GM18867 (cell line): ENCODE measurements at regions not wholly inside any gene's neighbourhood (a gene's known extent, or its start where the extent isn't known, plus 50 kb on each side); places are given as distances from the start of the nearest gene placed in this dataset.

Source experiments
- ATAC-seq: cut with Tn5 transposase; IDR thresholded peaks from one replicate; pipeline ENCODE4 v1.9.1; 2021; ENCODE audit warnings: mild to moderate bottlenecking, moderate library complexity; ENCODE audit not compliant: unreplicated experiment

DNA sequence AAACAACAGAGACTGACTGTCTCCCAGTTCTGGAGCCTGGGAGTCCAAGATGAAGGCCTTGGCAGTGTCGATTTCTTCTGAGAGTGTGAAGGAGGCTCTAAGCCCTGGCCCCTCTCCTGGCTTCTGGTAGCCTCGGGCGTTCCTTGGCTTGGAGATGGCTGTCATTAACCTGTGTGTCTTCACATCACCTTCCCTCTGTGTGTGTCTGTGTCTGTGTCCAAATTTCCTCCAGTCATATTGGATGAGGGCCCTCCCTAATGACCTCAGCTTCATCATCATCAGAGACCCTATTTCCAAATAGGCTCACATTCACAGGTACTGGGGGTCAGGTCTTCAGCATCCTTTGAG is 138.3 kb downstream of the TOMM20 start:
- no peak for ATAC-seq

DNA sequence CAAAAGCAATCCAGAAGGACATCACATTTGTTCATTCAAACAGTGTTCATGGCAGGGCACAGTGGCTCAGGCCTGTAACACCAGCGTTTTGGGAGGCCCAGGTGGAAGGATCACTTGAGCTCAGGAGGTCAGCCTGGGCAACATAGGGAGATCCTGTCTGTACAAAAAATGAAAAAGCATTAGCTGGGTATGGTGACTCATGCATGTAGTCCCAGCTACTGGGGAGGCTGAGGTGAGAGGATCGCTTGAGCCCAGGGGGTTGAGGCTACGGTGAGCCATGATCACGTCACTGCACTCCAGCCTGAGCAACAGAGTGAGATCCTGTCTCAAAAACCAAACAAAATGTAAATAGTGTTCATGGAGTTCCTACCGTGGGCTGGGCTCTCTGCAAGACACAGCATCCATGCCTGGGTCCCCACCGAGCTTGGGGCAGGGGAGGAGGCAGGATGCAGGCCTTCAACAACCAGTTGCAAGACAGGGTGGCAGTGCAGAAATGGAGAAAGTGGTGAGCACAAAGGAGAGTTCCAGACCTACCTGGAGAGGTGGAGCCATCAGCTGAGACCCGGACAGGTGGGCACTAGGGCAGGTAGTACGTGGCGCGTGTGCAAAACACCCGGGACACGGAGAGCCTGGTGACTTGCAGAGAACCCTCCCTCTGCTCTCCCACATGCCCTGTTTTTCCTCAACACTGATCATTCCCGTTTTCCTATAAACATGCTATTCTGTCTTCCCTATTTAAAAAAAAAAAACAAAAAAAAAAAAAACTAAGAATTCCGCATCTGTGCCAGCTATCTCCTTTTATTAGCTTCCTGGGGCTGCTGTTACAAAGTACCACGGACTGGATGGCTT is 138.9 kb downstream of the TOMM20 start:
- ATAC-seq, result no peak

DNA sequence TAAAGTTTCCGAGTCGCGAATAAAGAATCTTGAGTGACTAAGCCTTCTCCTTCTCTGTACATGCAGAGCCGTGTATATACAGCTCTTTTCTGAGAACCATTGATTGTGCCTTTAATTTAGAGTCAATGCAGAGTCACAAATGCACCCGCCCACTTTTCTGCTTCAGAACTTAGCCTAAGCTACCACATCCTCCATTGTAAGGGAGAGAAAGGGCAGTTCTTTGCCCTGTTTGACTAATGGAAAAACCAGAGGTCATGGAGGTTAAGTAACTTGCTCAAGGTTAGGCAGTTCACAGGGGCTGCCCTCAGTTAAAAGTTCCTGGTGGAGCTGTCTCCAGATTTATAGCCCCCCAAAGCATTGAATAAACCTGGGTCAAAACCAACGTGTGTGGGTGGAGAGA is 139.6 kb downstream of the TOMM20 start:
- ATAC-seq, result no peak

DNA sequence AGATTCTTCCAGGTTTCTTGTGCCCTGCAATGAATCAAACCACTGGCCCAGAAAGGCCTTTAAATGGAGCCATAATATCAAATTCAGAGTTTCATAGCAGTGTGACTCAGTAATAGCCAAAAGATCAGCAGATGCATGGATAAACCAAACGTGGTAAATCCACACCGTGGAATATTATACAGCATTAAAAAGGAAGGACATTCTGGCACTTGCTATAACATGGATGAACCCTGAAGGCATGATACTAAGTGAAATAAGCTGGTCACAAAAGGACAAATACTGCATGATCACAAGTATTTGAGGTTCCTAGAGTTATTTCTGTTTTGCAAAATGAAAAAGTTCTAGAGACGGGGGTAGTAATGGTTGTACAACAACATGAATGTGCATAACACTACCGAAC is 140.1 kb downstream of the TOMM20 start:
- no peak for ATAC-seq

DNA sequence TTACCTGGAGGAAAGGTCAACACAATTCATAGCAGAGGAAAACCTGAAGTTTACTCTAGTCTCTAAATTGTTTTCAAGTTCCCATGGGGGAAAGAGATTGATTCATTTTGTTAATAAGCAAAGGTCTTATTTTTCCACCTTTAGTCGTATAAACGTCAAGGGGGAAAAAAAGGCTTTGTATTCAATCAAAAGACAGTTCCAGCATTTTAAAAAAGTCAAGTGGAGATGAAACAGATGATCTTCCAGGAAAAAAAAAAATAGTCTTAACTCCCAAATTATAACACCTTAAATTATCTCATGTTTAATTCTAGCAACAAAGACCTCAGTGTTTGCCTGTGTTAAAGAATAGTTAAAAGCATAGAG is 140.5 kb downstream of the TOMM20 start:
- no peak for ATAC-seq

DNA sequence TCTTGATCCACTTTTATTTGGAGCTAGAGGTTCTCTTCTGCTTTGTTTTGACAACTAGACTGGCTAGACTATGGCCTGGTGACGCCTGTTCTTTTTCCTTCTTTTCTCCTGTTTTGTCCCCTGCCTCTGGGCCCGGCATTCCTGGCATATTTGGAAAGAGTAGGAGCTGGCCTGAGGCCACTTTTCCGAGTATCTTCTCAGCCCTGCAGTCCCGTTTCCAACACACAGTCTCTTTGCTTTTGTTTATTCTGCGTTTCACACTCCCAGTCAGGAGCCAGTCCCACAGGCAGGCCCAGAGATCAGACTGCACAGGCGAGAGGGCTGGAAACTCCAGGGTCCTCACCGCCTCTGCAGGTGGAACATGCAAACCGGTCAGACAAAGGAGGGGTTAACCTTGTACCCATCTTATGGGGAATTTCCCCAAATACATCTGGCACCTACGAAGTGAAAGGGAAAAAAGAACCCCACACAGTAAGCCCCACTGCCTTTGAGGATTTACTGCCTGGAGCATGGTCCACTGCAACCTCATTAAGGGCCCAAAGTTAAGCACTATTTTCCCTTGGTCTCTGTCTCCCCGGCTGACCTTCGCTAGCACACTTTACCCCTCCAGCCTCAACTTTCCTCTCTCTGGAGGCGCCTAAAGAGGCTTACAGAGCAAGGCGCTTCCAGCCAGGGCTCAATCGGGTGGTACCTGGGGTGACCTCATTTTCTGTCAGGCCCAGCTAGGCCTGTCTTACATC is 141.1 kb downstream of the TOMM20 start:
- peak; percentile 53 for ATAC-seq

DNA sequence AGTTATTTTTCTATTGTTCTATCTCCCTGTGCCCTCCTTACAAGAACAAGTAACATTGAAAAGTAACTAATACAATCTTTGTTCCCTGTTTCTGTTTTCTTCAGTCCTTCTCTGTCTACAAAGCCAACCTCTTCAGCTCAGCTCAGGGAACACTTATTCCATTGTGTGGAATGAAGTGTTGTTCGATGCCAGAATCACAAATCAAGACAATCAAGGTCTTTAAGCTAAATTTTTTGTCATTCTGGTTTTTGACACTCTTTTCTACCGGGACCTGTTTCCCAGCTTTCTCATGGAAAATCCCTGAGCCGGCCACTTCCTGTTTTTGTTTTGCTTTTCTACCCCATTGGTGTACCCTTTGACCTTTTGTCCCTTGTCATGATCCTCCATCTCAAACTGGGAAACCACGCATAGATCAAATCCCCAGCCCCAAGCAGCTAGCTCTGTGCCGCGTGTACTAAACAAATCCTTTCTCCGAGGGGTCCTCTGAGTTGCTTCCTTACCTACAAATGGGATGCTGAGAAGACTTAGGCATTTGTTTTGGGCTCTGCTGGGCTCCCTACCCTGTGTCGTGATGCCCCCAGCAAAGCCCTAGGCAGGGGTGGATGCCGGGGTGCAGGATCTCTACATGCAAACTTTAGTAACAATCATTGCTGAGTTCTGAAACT is 141.8 kb downstream of the TOMM20 start:
- ATAC-seq, result no peak

DNA sequence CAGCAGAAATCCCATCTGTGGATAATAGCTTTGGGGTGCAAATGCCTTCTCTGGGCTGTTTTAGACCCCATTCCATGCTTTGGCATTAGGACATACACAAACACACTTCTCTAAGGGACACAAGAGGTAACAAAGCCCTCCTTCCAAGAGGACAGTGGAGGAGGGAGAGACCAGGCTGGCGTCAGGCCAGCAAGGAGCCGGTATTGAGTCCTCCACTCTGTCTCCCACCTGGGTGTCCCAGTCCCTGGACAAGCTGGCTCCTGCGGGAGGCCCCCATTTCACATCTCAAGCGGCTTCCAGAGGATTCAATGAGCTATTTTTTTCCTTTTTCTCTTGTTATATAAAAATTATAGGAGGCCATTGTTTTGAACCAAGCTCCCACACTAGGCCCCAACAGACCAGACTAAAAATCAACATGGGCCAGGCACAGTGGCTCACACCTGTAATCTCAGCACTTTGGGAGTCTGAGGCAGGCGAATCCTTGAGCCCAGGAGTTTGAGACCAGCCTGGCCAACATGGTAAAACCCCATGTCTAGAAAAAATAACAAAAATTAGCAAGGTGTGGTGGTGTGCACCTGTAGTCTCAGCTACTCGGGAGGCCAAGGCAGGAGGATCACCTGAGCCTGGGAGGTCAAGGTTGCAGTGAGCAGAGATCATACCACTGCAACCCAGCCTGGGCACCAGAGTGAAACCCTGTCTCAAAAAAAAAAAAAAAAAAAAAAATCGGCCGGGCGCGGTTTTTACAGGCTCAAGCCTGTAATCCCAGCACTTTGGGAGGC is 142.9 kb downstream of the TOMM20 start:
- no peak for ATAC-seq

DNA sequence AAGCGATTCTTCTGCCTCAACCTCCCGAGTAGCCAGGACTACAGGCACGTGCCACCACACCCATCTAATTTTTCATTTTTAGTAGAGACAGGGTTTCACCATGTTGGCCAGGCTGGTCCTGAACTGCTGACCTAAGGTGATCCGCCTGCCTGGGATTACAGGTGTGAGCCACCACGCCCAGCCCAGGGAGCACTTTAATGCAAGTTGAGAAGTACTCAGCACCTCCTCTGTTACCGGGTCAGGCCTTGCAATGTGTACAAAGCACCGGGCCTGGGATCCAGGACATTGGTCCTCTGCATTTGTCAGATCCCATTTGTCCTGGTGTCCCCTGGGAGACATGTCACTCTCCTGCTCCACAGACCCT is 143.6 kb downstream of the TOMM20 start:
- no peak for ATAC-seq

DNA sequence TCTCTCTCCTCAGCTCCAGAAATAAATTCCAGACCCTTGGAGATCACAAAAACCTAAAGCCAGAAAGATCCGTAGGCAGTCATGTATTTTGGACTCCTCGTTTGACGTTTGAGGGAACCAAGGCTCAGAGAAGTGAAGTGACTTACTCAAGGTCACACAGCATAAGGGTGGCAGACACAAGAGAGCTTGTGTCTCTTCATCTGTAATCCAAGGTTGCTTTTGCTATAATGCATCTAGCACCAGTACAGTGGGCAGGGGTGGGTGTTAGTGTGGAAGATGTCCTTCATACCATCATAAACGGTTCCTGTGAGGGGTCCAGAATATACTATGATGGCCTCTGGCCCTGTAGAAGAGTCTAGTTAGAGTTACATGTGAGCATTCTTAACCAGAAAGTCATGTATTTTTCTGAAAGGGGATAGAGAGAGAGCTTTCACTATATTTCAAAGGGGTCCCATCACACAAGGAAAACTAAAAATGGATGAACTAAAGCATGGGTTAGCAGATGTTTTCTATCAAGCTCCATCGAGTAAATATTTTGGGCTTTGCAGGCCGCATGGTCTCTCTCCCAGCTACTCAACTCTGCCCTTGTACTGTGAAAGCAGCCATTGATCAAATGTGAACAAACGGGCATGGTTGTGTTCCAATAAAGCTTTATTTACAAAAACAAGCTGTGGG is 144.9 kb downstream of the TOMM20 start:
- ATAC-seq, result no peak

DNA sequence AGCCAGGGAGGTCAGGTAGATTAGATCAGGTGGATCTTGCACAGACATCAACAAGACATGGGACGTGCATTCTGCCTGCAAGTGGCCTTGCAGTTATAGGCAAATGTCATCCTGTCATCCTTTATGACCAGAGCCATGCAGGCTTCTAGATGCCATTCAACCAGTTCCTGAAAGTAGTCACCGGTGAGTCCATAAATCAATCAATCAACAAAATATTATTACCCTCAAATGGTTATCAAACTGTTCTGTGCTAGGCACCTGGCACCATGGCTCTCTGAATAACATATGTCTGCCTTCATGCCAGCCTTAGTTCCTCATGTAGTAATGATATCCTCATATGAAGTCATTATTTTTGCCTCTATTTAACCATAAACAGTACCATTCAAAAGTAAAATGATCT is 146.9 kb downstream of the TOMM20 start:
- ATAC-seq, result no peak

DNA sequence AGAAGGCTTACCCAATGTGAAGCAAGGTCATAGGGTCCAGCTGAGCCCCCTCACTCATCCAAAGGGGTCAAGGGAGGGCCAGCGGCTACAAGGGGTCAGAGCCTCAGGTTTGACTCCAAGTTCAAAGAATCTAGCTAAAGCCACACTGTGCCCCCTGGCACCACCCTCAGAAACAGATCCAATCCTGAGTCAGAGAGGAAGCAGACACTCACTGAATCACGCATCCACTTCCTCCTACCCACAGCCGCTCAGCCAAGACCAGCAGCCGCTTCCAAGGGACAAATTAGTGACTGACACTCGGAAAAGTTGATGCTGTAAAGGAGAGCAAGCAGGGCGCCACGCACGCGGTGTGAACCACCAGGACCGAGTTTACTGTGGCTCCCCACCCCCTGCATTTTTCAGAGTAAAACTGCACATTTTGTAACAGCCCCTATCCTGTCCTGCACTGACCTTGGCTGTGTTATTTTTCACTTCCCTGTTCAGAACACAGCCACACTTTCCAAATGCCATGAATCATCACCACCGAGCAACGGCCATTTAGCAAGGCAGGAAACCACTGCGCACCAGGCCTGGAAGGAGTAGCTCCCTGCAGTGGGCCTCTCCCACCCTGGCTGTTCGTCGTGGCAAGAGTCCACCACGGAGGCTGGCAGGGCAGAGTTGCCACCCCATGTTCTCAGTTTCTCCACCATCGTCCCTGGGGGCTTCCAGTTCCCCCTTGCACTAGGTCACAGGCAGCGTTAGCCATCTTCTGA is 147.8 kb downstream of the TOMM20 start:
- peak; percentile 34 for ATAC-seq

DNA sequence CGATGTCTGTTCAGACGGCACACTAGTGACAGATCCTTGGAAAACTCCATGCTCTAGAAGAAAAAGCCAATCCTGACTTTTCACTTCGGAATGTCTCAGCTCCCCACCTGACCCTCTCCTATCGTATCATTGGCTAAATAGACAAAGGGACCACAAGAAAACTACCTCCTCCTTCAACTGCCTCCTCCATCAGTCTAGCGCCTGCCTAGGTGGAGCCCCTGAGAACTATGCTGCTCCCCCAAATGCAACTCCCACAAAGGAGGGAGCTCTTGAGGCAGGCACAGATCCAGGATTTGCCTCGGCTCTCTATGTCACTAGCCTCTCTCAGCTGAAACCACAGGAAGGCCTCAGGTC is 148.4 kb downstream of the TOMM20 start:
- peak; percentile 2 for ATAC-seq

DNA sequence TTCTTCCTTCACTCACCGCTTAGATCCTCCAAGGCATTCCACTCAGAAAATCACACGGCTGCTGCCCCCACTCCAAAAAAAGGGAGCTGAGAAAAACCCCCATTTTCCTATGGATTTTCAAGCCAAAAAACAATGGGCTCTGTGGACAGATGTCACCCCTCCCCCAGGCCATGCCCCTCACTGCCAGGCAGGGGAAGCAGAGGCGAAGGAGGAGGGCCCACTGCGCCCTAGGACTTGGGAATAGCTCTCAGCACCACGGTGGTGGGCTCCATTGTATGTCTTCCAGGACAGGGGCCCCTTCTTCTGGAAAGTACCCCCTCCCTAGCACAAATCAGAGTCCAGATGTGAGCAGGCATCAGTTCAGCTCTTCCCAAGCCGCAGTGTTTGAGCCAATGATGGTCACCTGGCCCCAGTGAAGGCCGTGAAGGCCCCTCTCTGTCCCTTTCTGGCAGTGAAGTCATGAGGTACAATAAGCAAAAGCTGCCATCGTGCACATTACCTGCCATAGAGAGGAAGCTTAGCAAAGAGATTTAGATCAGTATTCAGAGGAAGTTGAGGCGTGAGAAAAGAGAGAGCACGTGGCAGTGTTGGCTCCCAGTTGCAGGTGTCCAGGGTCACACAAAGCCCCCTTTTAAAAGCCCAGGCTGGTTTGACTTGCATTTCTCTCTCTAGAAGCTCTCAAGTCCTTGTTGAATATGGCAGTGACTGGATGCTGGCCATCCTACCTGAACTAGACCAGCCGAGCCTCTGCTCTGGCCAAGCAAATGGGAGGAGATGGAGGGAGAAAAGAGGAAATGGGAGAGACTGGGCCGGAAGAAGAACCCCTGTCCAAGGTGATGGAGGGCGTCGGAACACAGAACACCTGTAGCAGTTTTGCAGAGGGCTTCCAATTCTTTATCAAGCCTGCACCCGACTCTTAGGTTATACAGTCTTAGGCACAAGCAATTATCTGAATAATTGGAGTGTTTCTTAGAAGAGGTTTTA is 149.0 kb downstream of the TOMM20 start:
- no peak for ATAC-seq

DNA sequence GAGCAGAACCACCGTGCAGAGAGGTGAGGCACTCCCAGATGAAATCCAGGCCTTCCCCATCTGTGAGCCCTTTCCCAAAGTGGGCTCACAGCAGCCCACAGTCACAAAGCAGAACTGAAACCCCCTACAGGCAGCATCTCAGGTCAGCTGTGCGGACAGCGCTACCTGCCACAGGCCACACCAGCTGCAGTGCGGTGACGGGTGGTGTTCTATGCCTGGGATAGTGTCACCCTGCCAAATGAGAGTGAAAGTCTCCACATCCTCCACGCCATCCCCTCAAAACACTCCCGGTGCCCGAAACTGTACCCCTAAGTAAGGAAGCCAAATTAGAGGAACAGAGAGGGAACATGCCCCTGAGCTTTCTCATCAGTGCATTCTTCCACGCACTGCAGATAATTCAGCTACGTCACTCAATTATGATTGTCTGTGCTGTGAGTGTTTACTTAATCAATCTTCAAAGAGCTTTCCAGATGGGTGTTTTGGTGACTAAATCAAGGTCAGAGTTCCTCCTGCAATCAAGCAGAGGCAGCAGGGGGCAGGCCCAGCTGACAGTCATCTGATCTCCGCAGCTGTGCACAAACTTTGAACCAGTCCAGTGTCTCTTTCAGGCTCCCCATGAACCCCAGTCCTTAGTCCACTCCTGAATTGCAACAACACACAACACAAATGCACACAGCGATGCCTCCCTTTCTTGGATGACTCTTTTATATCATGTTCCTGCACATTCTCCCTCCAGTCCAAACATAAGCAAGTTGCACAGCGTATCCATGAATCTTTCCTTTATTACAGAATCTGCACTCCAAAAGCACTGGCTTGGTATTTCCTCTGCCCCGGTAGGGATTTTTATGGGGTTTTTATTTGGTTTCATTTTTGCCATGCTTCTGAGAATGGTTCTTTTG is 150.0 kb downstream of the TOMM20 start:
- ATAC-seq, result peak; percentile 78

DNA sequence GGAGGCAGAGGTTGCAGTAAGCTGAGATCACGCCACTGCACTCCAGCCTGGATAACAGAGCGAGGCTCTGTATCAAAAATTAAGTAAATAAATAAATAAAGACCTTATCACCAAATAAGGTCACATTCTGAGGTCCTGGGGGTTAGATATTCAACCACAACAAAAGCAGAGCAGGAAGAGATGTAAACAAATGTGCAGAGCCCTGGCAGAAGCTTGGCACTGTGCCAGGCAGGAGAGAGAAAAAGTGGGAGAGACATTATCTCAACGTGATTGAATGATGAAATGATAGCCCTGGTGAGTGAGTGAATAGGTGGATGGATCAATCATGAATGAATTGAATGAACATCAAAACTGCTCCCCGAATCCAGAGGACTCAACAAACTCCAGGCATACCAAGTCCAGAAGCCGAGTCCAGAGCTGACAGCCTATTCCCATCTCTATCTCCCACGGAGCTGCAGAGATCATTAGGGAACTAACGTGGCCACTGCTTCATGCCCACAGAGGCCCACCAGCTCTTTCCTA is 150.7 kb downstream of the TOMM20 start:
- ATAC-seq, result no peak

DNA sequence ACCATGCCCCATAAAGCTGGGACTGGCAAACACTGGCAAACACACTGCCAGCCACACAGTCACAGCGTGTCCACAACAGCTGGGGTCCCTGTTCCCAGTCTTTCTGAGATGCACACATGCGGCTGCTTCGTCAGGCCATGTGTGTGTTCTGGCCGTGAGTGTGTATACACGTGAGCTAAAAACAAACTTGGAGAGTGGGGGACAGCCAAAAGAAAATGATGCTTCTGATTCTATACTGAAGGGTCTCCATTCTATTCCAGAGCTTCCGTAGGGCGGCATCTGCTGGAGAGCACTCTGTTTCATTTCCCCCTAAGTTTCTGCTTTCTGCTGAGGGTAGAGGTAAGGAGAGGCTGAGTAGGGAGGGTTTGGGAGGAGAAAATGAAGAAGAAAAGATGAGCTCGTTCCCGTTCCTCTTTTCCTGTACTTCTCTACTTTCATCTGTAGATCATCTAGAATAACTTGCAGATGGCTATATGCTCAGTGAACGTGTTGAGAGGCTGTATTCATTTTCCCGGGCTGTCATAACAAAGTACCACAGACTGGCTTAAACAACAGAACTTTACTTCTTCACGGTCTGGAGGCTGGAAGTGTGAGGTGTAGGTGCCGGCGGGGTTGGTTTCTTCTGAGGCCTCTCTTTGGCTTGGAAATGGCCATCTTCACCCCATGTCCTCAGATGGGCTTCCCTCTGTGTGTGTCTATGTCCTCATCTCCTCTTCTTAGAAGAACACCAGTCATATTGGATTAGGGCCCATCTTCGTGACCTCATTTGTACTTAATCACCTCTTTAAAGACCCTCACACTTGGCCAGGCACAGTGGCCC is 151.6 kb downstream of the TOMM20 start:
- ATAC-seq, result no peak
